HG03520 (cell line): ENCODE measurements at regions not wholly inside any gene's neighbourhood (a gene's known extent, or its start where the extent isn't known, plus 50 kb on each side); places are given as distances from the start of the nearest gene placed in this dataset.

ENCODE experiments used
- ATAC-seq: cut with Tn5 transposase; IDR thresholded peaks from one replicate; pipeline ENCODE4 v1.9.1; 2021; ENCODE audit warnings: mild to moderate bottlenecking, moderate library complexity; ENCODE audit not compliant: unreplicated experiment

DNA sequence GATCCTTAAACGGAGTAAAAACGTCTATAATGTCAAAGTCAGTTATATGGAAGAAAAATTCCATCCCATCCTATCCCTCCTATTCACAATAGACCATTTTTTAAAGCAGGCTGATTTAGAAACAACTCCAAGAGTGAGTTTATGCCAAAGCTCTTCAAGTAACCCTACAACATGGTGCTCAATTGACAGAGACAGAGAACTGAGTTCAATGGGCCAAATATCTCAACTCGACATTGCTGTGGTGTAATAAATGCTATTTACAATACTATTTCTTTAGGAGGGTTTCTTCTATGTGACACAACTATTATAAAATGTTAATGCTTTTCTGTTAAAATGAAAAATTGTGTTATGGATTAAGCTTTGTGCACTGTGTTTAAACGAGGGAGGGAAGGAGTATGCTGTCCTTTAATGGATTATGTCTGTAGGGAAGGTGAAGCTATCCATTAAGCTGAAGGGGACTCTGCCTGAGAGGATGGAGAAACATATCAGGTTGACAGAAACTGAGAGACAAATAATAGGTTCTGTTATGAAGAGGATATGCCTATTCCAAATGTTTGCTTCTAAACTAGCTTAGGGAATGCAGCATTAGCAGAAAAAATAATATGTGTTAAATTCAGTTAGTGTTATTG, 362.5 kb upstream of the CHRM3 start:
- no peak for ATAC-seq

DNA sequence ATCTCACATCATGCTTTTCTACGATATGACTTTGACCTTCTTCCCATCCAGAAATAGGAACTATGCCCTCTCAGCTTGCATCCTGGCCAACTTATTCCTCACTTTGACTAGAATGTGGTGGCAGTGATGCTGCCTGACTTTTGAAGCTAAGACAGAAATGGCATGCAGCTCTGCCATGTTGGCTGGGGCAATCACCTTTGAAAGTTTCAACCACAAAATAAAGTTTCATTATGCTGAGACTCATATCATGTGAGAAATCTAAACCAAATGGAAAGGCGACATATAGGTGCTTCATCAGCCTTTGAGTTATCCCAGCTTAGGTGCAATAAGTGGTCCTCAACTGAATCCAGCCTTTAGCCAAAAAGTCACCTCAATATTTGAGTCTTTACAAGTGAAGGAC, 370.0 kb upstream of the CHRM3 start:
- no peak for ATAC-seq

- ATAC-seq = no peak
Measured at GRCh38 chr1:239011382-239011781, 375.0 kb upstream of the CHRM3 start.

- ATAC-seq = no peak
Measured at GRCh38 chr1:239008568-239008967, 377.8 kb upstream of the CHRM3 start.

DNA sequence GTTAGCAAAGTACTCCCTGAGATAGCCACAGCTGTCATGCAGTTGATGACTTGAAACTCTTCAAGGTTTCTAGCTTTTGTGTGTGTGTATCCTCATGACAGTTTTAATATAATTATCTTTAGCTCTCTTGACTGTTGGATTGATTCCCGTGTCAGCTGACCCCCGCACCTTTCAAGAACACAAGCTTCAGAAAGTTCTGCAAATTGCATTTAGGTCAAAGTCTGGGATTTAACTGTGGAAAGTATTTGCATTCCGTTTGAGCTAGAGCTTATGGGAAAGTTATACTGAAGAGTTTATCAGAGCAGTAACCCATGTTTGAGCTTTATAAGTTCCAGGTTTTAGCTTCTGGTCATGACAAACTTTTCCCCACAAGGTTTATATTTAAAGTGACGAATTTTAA, 380.1 kb upstream of the CHRM3 start:
- ATAC-seq = no peak

DNA sequence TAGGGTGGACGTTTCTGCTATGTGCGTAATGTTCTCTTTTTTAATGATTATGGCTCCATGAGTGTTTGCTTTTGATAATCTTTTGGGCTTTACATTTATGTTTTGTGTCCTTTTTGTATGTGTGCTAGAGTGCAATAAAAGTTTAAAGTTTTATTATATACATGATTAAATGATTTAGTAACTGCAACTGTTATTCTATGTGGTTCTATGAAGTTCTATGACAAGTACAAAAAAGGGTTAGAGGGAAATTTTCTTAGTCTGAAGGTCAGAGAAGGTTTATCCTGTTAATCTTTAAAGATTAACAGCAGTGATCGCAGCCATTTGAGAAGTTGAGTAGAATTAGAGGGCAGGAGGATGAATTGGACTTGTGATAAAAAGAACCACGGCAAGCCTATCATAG, 386.4 kb upstream of the CHRM3 start:
- ATAC-seq = no peak

DNA sequence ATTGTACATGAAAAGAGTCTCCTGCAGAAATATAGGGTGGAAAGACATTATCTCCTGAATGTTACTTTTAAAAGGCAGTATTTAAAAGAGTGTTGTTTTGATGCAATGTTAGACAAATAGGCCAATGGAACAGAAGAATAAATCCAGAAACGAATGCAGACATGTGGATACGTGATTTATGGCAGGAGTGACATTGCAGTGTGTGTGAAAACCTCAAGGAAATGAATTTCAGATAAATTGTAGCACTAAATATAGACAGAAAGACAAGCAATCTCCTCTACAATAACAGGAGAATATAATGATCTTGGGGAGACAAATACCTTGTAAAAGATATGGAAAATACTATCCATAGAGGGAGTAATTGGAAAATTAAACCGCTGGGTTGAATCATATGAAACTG, 387.8 kb upstream of the CHRM3 start:
- no peak for ATAC-seq

DNA sequence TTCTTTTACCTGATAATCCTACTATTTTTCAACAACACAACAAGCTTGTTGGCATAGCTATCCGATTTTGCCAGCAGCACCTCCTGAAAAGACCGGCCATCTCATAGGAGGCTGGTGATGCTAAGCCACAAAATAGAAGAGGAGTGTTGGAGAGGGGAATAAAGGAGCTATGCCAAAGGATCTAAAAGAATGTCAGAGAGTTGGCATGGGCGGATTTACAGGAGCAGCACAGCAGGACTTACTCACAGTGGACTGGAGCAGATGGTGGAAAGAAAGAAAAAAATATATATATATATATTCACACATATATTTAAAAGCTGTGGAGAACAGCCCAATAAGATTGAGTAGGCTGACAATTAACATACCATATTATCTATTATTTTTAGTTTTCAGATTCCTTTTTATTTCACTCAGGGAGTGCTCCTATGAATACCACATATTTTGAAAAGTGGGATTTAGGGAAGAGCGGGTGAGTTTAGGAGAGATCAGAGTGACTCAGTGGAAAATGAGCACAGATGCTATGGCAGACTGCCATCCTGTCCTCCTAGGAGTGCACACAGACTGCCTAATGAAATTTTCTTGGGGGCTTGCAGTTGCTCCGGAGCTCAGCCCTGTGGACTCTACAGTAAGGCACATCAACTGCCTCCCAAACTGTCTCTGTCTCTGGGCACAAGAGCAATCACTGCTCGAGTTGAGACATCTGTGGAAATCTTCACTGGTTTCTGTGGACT, 394.4 kb upstream of the CHRM3 start:
- ATAC-seq = no peak

GRCh38 chr1:238985312-238985711, 401.1 kb upstream of the CHRM3 start:
- ATAC-seq = no peak

GRCh38 chr1:238982736-238983135, 403.6 kb upstream of the CHRM3 start:
- no peak for ATAC-seq

DNA sequence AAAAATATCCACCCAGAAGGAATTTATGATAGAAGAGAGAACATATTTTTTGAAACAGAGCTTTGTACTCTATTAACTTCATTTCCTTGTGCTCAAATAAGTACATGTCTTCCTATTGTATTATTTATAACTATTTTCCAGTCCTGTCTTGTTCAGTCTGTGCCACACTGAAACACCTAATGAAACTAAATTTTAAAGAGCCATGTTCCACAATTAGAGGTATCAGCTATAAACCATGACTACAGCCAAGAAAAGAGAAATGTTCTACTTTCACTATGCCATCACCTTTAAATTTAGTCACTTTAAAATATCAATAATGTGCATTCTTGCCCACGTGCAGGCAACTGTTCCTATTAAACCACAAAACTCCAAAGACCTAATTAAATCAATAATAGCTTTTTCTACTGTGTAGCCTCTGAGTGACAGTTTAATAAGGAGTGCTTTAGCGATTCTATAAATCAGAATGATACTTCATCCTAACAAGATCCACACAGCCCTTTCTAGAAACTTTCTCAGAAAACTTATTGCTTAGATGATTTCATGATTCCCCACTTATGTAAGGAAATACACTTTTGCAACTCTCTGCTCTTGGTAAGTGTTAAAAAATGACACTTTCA, 404.9 kb upstream of the CHRM3 start:
- ATAC-seq = no peak

GRCh38 chr1:238980053-238980452, 406.3 kb upstream of the CHRM3 start:
- no peak for ATAC-seq

DNA sequence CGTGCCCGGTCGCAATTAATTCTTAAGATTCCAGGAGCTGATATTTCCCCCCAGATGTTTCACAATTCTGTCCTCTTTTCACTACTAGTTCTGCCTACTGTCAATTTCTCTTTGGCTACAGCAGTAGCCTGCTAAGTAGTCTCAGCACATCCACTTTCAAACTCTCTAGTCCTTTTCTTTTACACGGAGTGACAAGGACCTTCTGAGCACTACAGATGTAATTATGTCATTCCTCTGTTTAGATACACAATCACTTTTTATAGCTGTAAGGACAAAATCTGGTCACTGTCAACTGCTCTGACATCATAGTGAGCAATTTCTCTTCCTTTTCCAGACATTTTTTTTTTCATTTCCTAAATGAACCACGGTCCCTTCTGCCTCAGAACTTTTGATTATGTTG, 421.7 kb upstream of the CHRM3 start:
- ATAC-seq = no peak

DNA sequence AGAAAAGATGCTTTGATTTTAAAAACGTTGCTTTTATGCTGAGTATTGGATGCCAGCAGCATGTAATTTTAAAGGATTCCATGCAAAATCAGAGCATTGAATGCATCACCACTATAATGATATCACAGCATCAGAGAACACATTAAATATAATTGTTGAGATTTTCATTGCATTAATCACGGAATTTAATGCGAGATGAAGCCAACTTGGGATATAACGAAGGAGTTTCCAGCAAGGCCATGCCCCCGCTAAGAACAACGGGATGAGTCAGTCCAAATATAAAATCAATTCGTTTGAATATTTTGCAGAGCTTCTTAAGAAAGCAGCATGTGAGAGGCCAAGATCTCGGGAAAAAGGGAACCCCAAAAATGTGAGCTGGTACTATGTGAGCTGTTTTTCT, 423.4 kb upstream of the CHRM3 start:
- no peak for ATAC-seq

DNA sequence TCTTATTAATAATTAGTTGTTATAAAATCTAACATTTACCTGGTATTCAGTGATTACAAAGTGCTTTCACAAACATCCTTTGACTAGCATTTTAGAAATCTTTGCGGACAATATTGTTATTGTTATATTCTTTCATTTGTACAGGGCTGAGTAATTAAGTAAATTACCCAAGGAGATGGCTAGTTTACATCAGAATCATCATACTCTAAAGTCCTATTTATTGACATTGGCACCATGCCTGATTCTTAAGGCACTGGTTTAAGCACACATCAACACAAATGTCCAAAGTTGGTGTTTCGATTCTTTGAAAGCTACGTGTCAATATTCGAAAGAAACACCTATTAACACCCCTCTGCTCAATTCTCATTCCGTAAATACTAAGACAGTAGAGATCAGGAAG, 424.6 kb upstream of the CHRM3 start:
- ATAC-seq = no peak

DNA sequence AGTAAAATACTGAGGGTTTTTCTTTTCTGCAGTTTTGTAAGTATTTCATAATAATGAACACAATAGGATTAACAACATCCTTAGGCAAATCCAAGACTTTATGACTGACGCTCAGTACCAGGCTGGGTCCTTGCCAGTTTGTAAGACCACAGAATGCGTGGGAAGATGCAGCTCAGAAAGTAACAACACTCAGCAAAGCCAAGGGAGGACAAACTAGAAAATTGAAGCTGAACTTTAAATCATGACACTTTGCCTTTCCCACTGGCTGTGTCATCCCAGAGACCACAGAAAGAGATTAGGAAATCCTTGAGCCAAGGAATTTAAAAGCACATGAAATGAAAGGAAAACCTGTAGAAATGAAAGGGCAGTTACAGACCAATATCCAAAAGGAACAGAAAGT, 426.3 kb upstream of the CHRM3 start:
- ATAC-seq = no peak

GRCh38 chr1:238955934-238956333, 430.4 kb upstream of the CHRM3 start:
- no peak for ATAC-seq

DNA sequence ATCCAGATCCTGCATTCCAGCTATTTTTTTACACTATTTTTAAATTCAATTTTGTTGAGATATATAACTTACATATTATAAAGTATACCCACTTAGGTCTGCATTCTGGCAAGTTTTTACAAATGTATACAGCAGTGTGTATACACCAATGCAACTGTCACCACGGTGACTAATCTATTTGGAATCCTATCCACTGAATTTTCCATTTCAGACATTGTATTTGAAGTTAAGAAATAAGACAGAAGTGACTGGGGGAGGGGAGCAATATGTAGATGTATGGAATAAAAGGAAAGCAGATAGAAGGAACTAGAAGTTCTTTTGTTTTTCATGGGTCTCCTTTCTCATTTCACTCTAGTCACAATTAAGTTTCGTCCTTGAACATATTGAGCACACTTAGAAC, 431.5 kb upstream of the CHRM3 start:
- no peak for ATAC-seq

DNA sequence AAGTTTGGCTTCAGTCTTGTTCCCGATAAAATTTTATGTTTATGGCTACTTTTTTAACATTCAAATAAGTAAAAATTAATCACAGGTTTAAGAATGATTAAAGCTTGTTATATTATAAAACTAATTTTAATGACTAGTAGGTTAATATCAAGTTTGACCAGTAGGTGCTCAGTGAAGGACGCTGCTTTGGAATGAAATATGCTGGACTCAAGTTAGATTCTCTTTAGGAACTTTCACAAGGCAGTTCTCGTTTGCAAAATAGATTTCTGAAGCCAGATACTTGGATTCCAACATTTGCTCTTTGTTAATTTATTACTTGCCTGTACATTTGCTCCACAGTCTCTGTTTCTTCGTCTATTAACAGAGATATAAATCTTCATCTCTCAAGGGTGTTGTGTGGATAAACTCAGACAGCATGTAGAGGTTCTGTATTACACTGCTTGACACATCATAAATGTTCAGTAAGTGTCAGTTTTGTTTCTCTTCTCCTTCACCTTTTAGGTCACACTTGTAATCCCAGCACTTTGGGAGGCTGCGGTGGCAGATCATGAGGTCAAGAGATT, 432.8 kb upstream of the CHRM3 start:
- ATAC-seq = no peak

DNA sequence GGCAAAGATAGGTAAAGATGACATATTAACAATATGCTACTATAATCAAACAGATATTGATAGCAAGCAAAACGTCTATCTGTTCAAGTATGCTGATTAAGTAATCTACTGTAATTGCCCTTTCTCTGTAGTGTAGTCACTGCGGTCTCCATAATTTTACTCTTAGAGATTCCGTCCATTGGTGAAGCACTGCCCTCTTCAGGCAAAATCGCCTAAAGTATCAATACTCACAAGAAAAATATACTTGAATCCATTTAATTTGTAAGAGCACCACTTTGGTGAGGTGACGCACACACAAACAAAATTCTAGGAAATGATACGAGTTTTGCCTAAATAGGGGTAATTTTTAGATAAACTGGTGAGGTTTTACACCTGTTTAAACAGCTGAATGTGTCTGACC, 434.6 kb upstream of the CHRM3 start:
- ATAC-seq = no peak

GRCh38 chr1:238950784-238951183, 435.6 kb upstream of the CHRM3 start:
- ATAC-seq = no peak

GRCh38 chr1:238950017-238950416, 436.4 kb upstream of the CHRM3 start:
- no peak for ATAC-seq
